HEK293 (cell line): ENCODE measurements at regions not wholly inside any gene's neighbourhood (a gene's known extent, or its start where the extent isn't known, plus 50 kb on each side); places are given as distances from the start of the nearest gene placed in this dataset.

ENCODE experiments used
- CTCF ChIA-PET: fragments of 350-600 bp; formaldehyde crosslinking; extraction: SDS; loops from one replicate; lab custom pipeline; 2021; ENCODE audit warnings: antibody characterized with exemption; lab: Yijun Ruan, JAX
- POLR2A ChIA-PET: fragments of 300-600 bp; formaldehyde crosslinking; extraction: SDS; loops from one replicate; lab custom pipeline; 2020; ENCODE audit warnings: antibody characterized with exemption, inconsistent platforms; lab: Yijun Ruan, JAX
- H3K27ac ChIP-seq: fragments of 200-500 bp; sonication (Bioruptor generic); 2 replicates; pipeline ENCODE4 v1.5.1; 2014; ENCODE audit warnings: low read depth, low read length, control low read depth, inconsistent platforms; ENCODE audit errors: extremely low read depth
- H3K36me3 ChIP-seq, 2 experiments: fragments of 200-500 bp in 1 of 2; sonication (Bioruptor generic) in 1 of 2; 1 replicate in 1 of 2; 2 replicates in 1 of 2; pipeline ENCODE4 v1.5.1; 2014 to 2017; ENCODE audit warnings: inconsistent platforms in 2 of 2, low read length in 2 of 2; ENCODE audit not compliant: control insufficient read depth in 2 of 2, insufficient read depth in 1 of 2
- H3K4me1 ChIP-seq: fragments of 200-500 bp; sonication (Bioruptor generic); 2 replicates; pipeline ENCODE4 v1.5.1; 2014; ENCODE audit warnings: mild to moderate bottlenecking, low read length, inconsistent platforms; ENCODE audit not compliant: control insufficient read depth, insufficient read depth
- H3K4me3 ChIP-seq: 2 replicates; pipeline ENCODE4 v1.5.1; 2011; ENCODE audit warnings: low read depth, mild to moderate bottlenecking, control low read depth, low read length, moderate library complexity
- H3K9me3 ChIP-seq: fragments of 200-500 bp; sonication (Bioruptor generic); 2 replicates; pipeline ENCODE4 v1.5.1; 2014; ENCODE audit warnings: low read depth, low read length, inconsistent platforms; ENCODE audit not compliant: control insufficient read depth, insufficient read depth
- HOXA7 ChIP-seq: sonication (generic); formaldehyde crosslinking; IDR thresholded peaks from 2 replicates; pipeline ENCODE4 v1.8.1; 2022; ENCODE audit warnings: missing genetic modification reagents, borderline replicate concordance
- KLF8 ChIP-seq: fragments of 450-650 bp; formaldehyde crosslinking; IDR thresholded peaks from 2 replicates; pipeline ENCODE4 v1.5.1; 2016; ENCODE audit warnings: missing biosample characterization, missing genetic modification characterization
- OSR2 ChIP-seq: fragments of 450-650 bp; formaldehyde crosslinking; IDR thresholded peaks from 2 replicates; pipeline ENCODE4 v1.5.1; 2016; ENCODE audit warnings: missing biosample characterization, missing genetic modification characterization
- PRDM1 ChIP-seq: fragments of 450-650 bp; formaldehyde crosslinking; IDR thresholded peaks from 2 replicates; pipeline ENCODE4; 2016; ENCODE audit warnings: missing biosample characterization, missing genetic modification characterization
- PRDM4 ChIP-seq: fragments of 450-650 bp; formaldehyde crosslinking; IDR thresholded peaks from 2 replicates; pipeline ENCODE4 v1.5.1; 2017; ENCODE audit warnings: missing biosample characterization, missing genetic modification characterization
- SP3 ChIP-seq: fragments of 450-650 bp; formaldehyde crosslinking; IDR thresholded peaks from 2 replicates; pipeline ENCODE4 v1.5.1; 2016; ENCODE audit warnings: missing biosample characterization, missing genetic modification characterization
- ZBTB49 ChIP-seq: fragments of 450-650 bp; formaldehyde crosslinking; IDR thresholded peaks from 2 replicates; pipeline ENCODE4 v1.5.1; 2016; ENCODE audit warnings: missing biosample characterization, missing genetic modification characterization, low read depth
- ZBTB7A ChIP-seq: fragments of 450-650 bp; formaldehyde crosslinking; IDR thresholded peaks from 2 replicates; pipeline ENCODE4 v1.5.1; 2016; ENCODE audit warnings: low read depth, missing biosample characterization, missing genetic modification characterization
- ZFP41 ChIP-seq: fragments of 450-650 bp; formaldehyde crosslinking; IDR thresholded peaks from 2 replicates; pipeline ENCODE4 v1.5.1; 2016; ENCODE audit warnings: missing biosample characterization, missing genetic modification characterization, borderline replicate concordance
- ZNF169 ChIP-seq: fragments of 450-650 bp; formaldehyde crosslinking; IDR thresholded peaks from 2 replicates; pipeline ENCODE4 v1.5.1; 2016; ENCODE audit warnings: missing biosample characterization, missing genetic modification characterization
- ZNF175 ChIP-seq: fragments of 450-650 bp; formaldehyde crosslinking; IDR thresholded peaks from 2 replicates; pipeline ENCODE4 v1.5.1; 2016; ENCODE audit warnings: missing biosample characterization, missing genetic modification characterization
- ZNF202 ChIP-seq: fragments of 450-650 bp; formaldehyde crosslinking; IDR thresholded peaks from 2 replicates; pipeline ENCODE4 v1.5.1; 2016; ENCODE audit warnings: missing biosample characterization, missing genetic modification characterization, borderline replicate concordance
- ZNF211 ChIP-seq: fragments of 450-650 bp; formaldehyde crosslinking; IDR thresholded peaks from 2 replicates; pipeline ENCODE4 v1.5.1; 2016; ENCODE audit warnings: low read depth, missing biosample characterization, missing genetic modification characterization
- ZNF239 ChIP-seq: fragments of 450-650 bp; formaldehyde crosslinking; IDR thresholded peaks from 2 replicates; pipeline ENCODE4 v1.5.1; 2016; ENCODE audit warnings: missing biosample characterization, missing genetic modification characterization
- ZNF324 ChIP-seq: fragments of 450-650 bp; formaldehyde crosslinking; IDR thresholded peaks from 2 replicates; pipeline ENCODE4 v1.5.1; 2016; ENCODE audit warnings: missing biosample characterization, missing genetic modification characterization
- ZNF426 ChIP-seq: fragments of 450-650 bp; formaldehyde crosslinking; IDR thresholded peaks from 2 replicates; pipeline ENCODE4 v1.5.1; 2017; ENCODE audit warnings: missing biosample characterization, missing genetic modification characterization, mild to moderate bottlenecking, inconsistent platforms, moderate library complexity
- ZNF521 ChIP-seq: fragments of 450-650 bp; formaldehyde crosslinking; IDR thresholded peaks from 2 replicates; pipeline ENCODE4 v1.5.1; 2017; ENCODE audit warnings: missing biosample characterization, mild to moderate bottlenecking, missing genetic modification characterization
- ZNF530 ChIP-seq: fragments of 450-650 bp; formaldehyde crosslinking; IDR thresholded peaks from 2 replicates; pipeline ENCODE4 v1.5.1; 2016; ENCODE audit warnings: low read depth, missing biosample characterization, missing genetic modification characterization
- ZNF571 ChIP-seq: fragments of 450-650 bp; formaldehyde crosslinking; IDR thresholded peaks from 2 replicates; pipeline ENCODE4 v1.5.0; 2017; ENCODE audit warnings: missing biosample characterization, missing genetic modification characterization
- ZNF600 ChIP-seq: fragments of 450-650 bp; formaldehyde crosslinking; IDR thresholded peaks from 2 replicates; pipeline ENCODE4 v1.5.1; 2016; ENCODE audit warnings: missing biosample characterization, missing genetic modification characterization
- ZNF623 ChIP-seq: fragments of 450-650 bp; formaldehyde crosslinking; IDR thresholded peaks from 2 replicates; pipeline ENCODE4 v1.5.1; 2016; ENCODE audit warnings: missing biosample characterization, missing genetic modification characterization
- ZNF624 ChIP-seq: fragments of 450-650 bp; formaldehyde crosslinking; IDR thresholded peaks from 2 replicates; pipeline ENCODE4 v1.5.1; 2017; ENCODE audit warnings: missing biosample characterization, missing genetic modification characterization
- ZSCAN30 ChIP-seq: fragments of 450-650 bp; IDR thresholded peaks from 2 replicates; pipeline ENCODE4 v1.5.1; 2018; ENCODE audit warnings: missing biosample characterization, mild to moderate bottlenecking, missing genetic modification characterization, moderate library complexity
- TF ChIP-seq, protein P1 (sequence below): fragments of 450-650 bp; formaldehyde crosslinking; IDR thresholded peaks from 2 replicates; pipeline ENCODE4 v1.5.1; 2016; ENCODE audit warnings: missing biosample characterization, missing genetic modification characterization

DNA sequence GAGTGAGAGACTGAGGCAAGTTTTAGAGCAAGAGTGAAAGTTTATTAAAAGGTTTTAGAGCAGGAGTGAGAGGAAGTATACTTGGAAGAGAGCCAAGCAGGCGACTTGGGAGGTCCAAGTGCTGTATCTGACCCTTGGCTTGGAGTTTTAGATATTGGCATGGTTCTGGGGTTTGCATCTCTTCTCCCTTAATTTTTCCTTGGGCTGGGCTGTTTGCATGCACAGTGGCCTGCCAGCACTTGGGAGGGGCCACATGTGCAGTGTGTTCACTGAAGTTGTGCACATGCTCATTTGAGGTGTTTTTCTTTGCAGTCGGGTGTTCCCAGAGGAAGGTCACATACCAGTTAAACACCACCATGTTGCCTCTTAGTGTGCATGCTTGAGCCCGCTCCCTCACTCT, 464.1 kb downstream of the DMRT2 start:
- H3K27ac ChIP-seq, result no peak overlapping the region
- H3K4me1 ChIP-seq, result no peaks in the 10 kb centered on the region
- CTCF ChIA-PET, result no interaction called here
- H3K4me3 ChIP-seq, result no peak overlapping the region
- H3K9me3 ChIP-seq, result no peaks in the 10 kb centered on the region
- TF ChIP-seq ZNF211 (tag by site-specific recombination) (no peak), HOXA7 (no peak), ZNF571 (tag by site-specific recombination) (no peak), ZNF175 (tag by site-specific recombination) (no peak), ZNF324 (tag by site-specific recombination) (no peak), ZFP41 (tag by site-specific recombination) (no peak), ZNF239 (no peak), ZBTB49 (no peak), ZNF426 (no peak), OSR2 (tag by site-specific recombination) (no peak), ZNF202 (tag by site-specific recombination) (no peak), ZNF624 (tag by site-specific recombination) (no peak), ZNF623 (tag by site-specific recombination) (no peak), ZNF530 (tag by site-specific recombination) (no peak), ZNF521 (tag by site-specific recombination) (no peak), ZBTB7A (tag by site-specific recombination) (no peak), SP3 (tag by site-specific recombination) (no peak)
- H3K36me3 ChIP-seq, result no peaks in the 10 kb centered on the region
- POLR2A ChIA-PET, result no interaction called here

- H3K4me3 ChIP-seq, result no peak overlapping the region
- CTCF ChIA-PET, result no interaction called here
- H3K4me1 ChIP-seq, result no peaks in the 10 kb centered on the region
- no peak for TF ChIP-seq PRDM4 (tag by site-specific recombination)
- no peak for TF ChIP-seq ZNF530 (tag by site-specific recombination)
- no peak for TF ChIP-seq ZNF600 (tag by site-specific recombination)
- TF ChIP-seq ZSCAN30 (tag by site-specific recombination), result no peak
- no peak for TF ChIP-seq ZNF169 (tag by site-specific recombination)
- TF ChIP-seq, protein P1, sequence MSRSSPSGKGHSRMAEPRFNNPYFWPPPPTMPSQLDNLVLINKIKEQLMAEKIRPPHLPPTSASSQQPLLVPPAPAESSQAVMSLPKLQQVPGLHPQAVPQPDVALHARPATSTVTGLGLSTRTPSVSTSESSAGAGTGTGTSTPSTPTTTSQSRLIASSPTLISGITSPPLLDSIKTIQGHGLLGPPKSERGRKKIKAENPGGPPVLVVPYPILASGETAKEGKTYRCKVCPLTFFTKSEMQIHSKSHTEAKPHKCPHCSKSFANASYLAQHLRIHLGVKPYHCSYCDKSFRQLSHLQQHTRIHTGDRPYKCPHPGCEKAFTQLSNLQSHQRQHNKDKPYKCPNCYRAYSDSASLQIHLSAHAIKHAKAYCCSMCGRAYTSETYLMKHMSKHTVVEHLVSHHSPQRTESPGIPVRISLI (tag by site-specific recombination), result no peak
- TF ChIP-seq KLF8 (tag by site-specific recombination), result no peak
- no peak for TF ChIP-seq PRDM1 (tag by site-specific recombination)
- H3K36me3 ChIP-seq, result no peaks in the 10 kb centered on the region
- no peaks in the 10 kb centered on the region for H3K9me3 ChIP-seq
- POLR2A ChIA-PET, result no interaction called here
- no peak overlapping the region for H3K27ac ChIP-seq
Measured at GRCh38 chr9:1514776-1515363, 464.7 kb downstream of the DMRT2 start.
